ENCODE measurements at regions not wholly inside any gene's neighbourhood (a gene's known extent, or its start where the extent isn't known, plus 50 kb on each side); places are given as distances from the start of the nearest gene placed in this dataset.

- Histone ChIP-seq H3K36me3 (no peaks in the 10 kb centered on the region), H3K4me3 (no peak overlapping the region), H3K9me3 (no peaks in the 10 kb centered on the region), H3K27ac (no peak overlapping the region), H3K27me3 (no peaks in the 10 kb centered on the region), H3K4me1 (no peaks in the 10 kb centered on the region)
- DNase-seq = no peak
- no peak for TF ChIP-seq CTCF (IDR thresholded peaks at IDR 0.05 in 4 of 5, conservative IDR thresholded peaks at IDR 0.05 in 1 of 5)
- no peak for TF ChIP-seq POLR2A (IDR thresholded peaks at IDR 0.05)
- in situ Hi-C loops (cut with MboI; ENCODE audit: low sequenced_read_pairs in 4 of 4) (no loop called here), intact Hi-C loops (cut with DNase I; ENCODE audit: low total_unique reads) (no loop called here)
- ATAC-seq = no peak
Observed at GRCh38 chr13:78040205-78040830, 121.7 kb upstream of the EDNRB start.

- Histone ChIP-seq H3K9me3 (no peaks in the 10 kb centered on the region), H3K27ac (no peak overlapping the region), H3K4me1 (no peaks in the 10 kb centered on the region), H3K36me3 (no peaks in the 10 kb centered on the region), H3K4me3 (no peak overlapping the region), H3K27me3 (no peaks in the 10 kb centered on the region)
- DNase-seq (no peak), ATAC-seq (no peak)
- TF ChIP-seq POLR2A (IDR thresholded peaks at IDR 0.05) = no peak
- no peak for TF ChIP-seq CTCF (IDR thresholded peaks at IDR 0.05 in 4 of 5, conservative IDR thresholded peaks at IDR 0.05 in 1 of 5)
- in situ Hi-C loops (cut with MboI; ENCODE audit: low sequenced_read_pairs in 4 of 4) (no loop called here), intact Hi-C loops (cut with DNase I; ENCODE audit: low total_unique reads) (no loop called here)
Observed at GRCh38 chr13:78036841-78037240, 118.2 kb upstream of the EDNRB start.

- no peak for DNase-seq
- ATAC-seq = peak in 1 of 2 donors; percentile 27
- Histone ChIP-seq H3K27me3 (no peaks in the 10 kb centered on the region), H3K9me3 (no peaks in the 10 kb centered on the region), H3K4me1 (no peaks in the 10 kb centered on the region), H3K27ac (no peak overlapping the region), H3K4me3 (no peak overlapping the region), H3K36me3 (no peaks in the 10 kb centered on the region)
- intact Hi-C loops (cut with DNase I; ENCODE audit: low total_unique reads) (no loop called here), in situ Hi-C loops (cut with MboI; ENCODE audit: low sequenced_read_pairs in 4 of 4) (no loop called here)
- TF ChIP-seq POLR2A (IDR thresholded peaks at IDR 0.05) (no peak), CTCF (IDR thresholded peaks at IDR 0.05 in 4 of 5, conservative IDR thresholded peaks at IDR 0.05 in 1 of 5) (no peak)
Observed at GRCh38 chr13:78035500-78035899, 116.9 kb upstream of the EDNRB start.

- Histone ChIP-seq H3K9me3 (no peaks in the 10 kb centered on the region), H3K4me3 (no peak overlapping the region), H3K36me3 (no peaks in the 10 kb centered on the region), H3K27ac (no peak overlapping the region), H3K27me3 (no peaks in the 10 kb centered on the region), H3K4me1 (no peaks in the 10 kb centered on the region)
- no peak for DNase-seq
- intact Hi-C loops (cut with DNase I; ENCODE audit: low total_unique reads) = no loop called here
- TF ChIP-seq POLR2A (IDR thresholded peaks at IDR 0.05) = no peak
- TF ChIP-seq CTCF (IDR thresholded peaks at IDR 0.05 in 4 of 5, conservative IDR thresholded peaks at IDR 0.05 in 1 of 5) = no peak
- no peak for ATAC-seq
- in situ Hi-C loops (cut with MboI; ENCODE audit: low sequenced_read_pairs in 4 of 4) = no loop called here
Observed at GRCh38 chr13:78033509-78033908, 114.9 kb upstream of the EDNRB start.

- in situ Hi-C loops (cut with MboI; ENCODE audit: low sequenced_read_pairs in 4 of 4) = no loop called here
- Histone ChIP-seq H3K4me3 (no peak overlapping the region), H3K4me1 (no peaks in the 10 kb centered on the region), H3K36me3 (no peaks in the 10 kb centered on the region), H3K9me3 (no peaks in the 10 kb centered on the region), H3K27ac (peak overlapping the region in 1 of 4 donors; percentile 12), H3K27me3 (no peaks in the 10 kb centered on the region)
- ATAC-seq = peak in 1 of 2 donors; percentile 45
- intact Hi-C loops (cut with DNase I; ENCODE audit: low total_unique reads) = no loop called here
- DNase-seq = no peak
- TF ChIP-seq POLR2A (IDR thresholded peaks at IDR 0.05) = no peak
- no peak for TF ChIP-seq CTCF (IDR thresholded peaks at IDR 0.05 in 4 of 5, conservative IDR thresholded peaks at IDR 0.05 in 1 of 5)
Observed at GRCh38 chr13:78032132-78032531, 113.5 kb upstream of the EDNRB start.
